DND-41 (cell line): ENCODE measurements at regions not wholly inside any gene's neighbourhood (a gene's known extent, or its start where the extent isn't known, plus 50 kb on each side); places are given as distances from the start of the nearest gene placed in this dataset.

Experiments used
- CTCF ChIP-seq: IDR thresholded peaks from 2 replicates; pipeline ENCODE4 v1.5.1; 2012; ENCODE audit warnings: borderline replicate concordance, low read length, moderate library complexity, mild to moderate bottlenecking; ENCODE audit not compliant: poor library complexity, severe bottlenecking; ENCODE audit errors: extremely low read depth
- EZH2 ChIP-seq: IDR thresholded peaks from 3 replicates; pipeline ENCODE4 v1.6.1; 2012; ENCODE audit warnings: borderline replicate concordance, low read depth, mild to moderate bottlenecking, moderate library complexity, low read length, inconsistent platforms; ENCODE audit not compliant: severe bottlenecking

- TF ChIP-seq CTCF (no peak), EZH2 (no peak)
Observed at GRCh38 chr10:6988654-6989053, 408.6 kb upstream of the PRKCQ start.
